DOHH2 (cell line): ENCODE measurements at regions not wholly inside any gene's neighbourhood (a gene's known extent, or its start where the extent isn't known, plus 50 kb on each side); places are given as distances from the start of the nearest gene placed in this dataset.

Source experiments
- H3F3A ChIP-seq: fragments of 200-600 bp; sonication (generic), shearing (Covaris generic); 2 replicates; pipeline ENCODE4 v1.6.0; 2016; ENCODE audit warnings: antibody characterized with exemption, mild to moderate bottlenecking; ENCODE audit not compliant: control insufficient read depth, insufficient read depth
- H3K27ac ChIP-seq: fragments of 200-600 bp; sonication (generic); 2 replicates; pipeline ENCODE4 v1.5.1; 2014; ENCODE audit warnings: low read depth, mild to moderate bottlenecking, low read length, moderate library complexity
- H3K27me3 ChIP-seq: fragments of 200-600 bp; sonication (generic); 2 replicates; pipeline ENCODE4 v1.6.1; 2014; ENCODE audit warnings: mild to moderate bottlenecking, low read length, mixed read lengths; ENCODE audit not compliant: control insufficient read depth
- H3K36me3 ChIP-seq: fragments of 200-600 bp; sonication (generic); 2 replicates; pipeline ENCODE4 v1.6.1; 2014; ENCODE audit warnings: mild to moderate bottlenecking, low read length, moderate library complexity, mixed read lengths; ENCODE audit not compliant: control insufficient read depth
- H3K4me1 ChIP-seq: fragments of 200-600 bp; sonication (generic); 2 replicates; pipeline ENCODE4 v1.6.1; 2014; ENCODE audit warnings: mild to moderate bottlenecking, low read length, mixed read lengths; ENCODE audit not compliant: control insufficient read depth
- H3K4me2 ChIP-seq: fragments of 200-600 bp; sonication (generic); 2 replicates; pipeline ENCODE4 v1.6.0; 2014; ENCODE audit warnings: mild to moderate bottlenecking, low read length, moderate library complexity
- H3K4me3 ChIP-seq: fragments of 200-600 bp; sonication (generic); 2 replicates; pipeline ENCODE4 v1.5.1; 2014; ENCODE audit warnings: mild to moderate bottlenecking, low read length, mixed read lengths
- H3K79me2 ChIP-seq: fragments of 200-600 bp; sonication (generic); 2 replicates; pipeline ENCODE4 v1.6.1; 2014; ENCODE audit warnings: mild to moderate bottlenecking, low read length, mixed read lengths; ENCODE audit not compliant: control insufficient read depth
- H3K9me2 ChIP-seq: fragments of 200-600 bp; sonication (generic); replicated peaks from 2 replicates; pipeline ENCODE4 v1.6.1; 2014; ENCODE audit warnings: mild to moderate bottlenecking, low read length, mixed read lengths; ENCODE audit not compliant: control insufficient read depth
- H3K9me3 ChIP-seq: fragments of 200-600 bp; sonication (generic); 2 replicates; pipeline ENCODE4 v1.6.1; 2014; ENCODE audit warnings: antibody characterized with exemption, low read length, mixed read lengths; ENCODE audit not compliant: control insufficient read depth, insufficient read depth
- H4K20me1 ChIP-seq: fragments of 200-600 bp; sonication (generic); 2 replicates; pipeline ENCODE4 v1.6.0; 2014; ENCODE audit warnings: low read depth, mild to moderate bottlenecking, antibody characterized with exemption, low read length, moderate library complexity; ENCODE audit not compliant: control insufficient read depth, insufficient read depth
- CTCF ChIP-seq: fragments of 200-600 bp; sonication (generic); IDR thresholded peaks from one replicate; pipeline ENCODE4 v1.5.1; 2014; ENCODE audit warnings: antibody characterized with exemption, mild to moderate bottlenecking, low read depth, low read length; ENCODE audit not compliant: poor library complexity, severe bottlenecking
- EZH2phosphoT487 ChIP-seq: fragments of 200-600 bp; sonication (generic); IDR thresholded peaks from 2 replicates; pipeline ENCODE4 v1.6.1; 2017; ENCODE audit warnings: borderline replicate concordance, mild to moderate bottlenecking, antibody characterized with exemption, low read length, moderate library complexity, mixed read lengths

GRCh38 chr17:68783861-68784260 lies 171.3 kb downstream of the ABCA8 start:
- H3K4me1 ChIP-seq = no peaks in the 10 kb centered on the region
- no peaks in the 10 kb centered on the region for H3K36me3 ChIP-seq
- no peaks in the 10 kb centered on the region for H3K9me2 ChIP-seq
- no peaks in the 10 kb centered on the region for H4K20me1 ChIP-seq
- H3K4me2 ChIP-seq = no peak overlapping the region
- TF ChIP-seq EZH2phosphoT487 = no peak
- no peak for TF ChIP-seq CTCF
- H3F3A ChIP-seq = no peaks in the 10 kb centered on the region
- no peak overlapping the region for H3K27ac ChIP-seq
- no peak overlapping the region for H3K4me3 ChIP-seq
- no peaks in the 10 kb centered on the region for H3K9me3 ChIP-seq
- H3K27me3 ChIP-seq = peaks cover 5% of the 10 kb centered on the region; the same call in 1 of the 2 replicates
- H3K79me2 ChIP-seq = no peaks in the 10 kb centered on the region

- Histone ChIP-seq H3K9me3 (no peaks in the 10 kb centered on the region), H3K9me2 (no peaks in the 10 kb centered on the region), H3F3A (no peaks in the 10 kb centered on the region), H4K20me1 (no peaks in the 10 kb centered on the region), H3K4me3 (no peak overlapping the region), H3K79me2 (no peaks in the 10 kb centered on the region), H3K4me2 (no peak overlapping the region), H3K27ac (no peak overlapping the region), H3K36me3 (no peaks in the 10 kb centered on the region), H3K27me3 (peaks cover 5% of the 10 kb centered on the region; the same call in 1 of the 2 replicates), H3K4me1 (no peaks in the 10 kb centered on the region)
- TF ChIP-seq EZH2phosphoT487 (no peak), CTCF (no peak)
Observed at GRCh38 chr17:68782789-68783188, 172.4 kb downstream of the ABCA8 start.

- H3K79me2 ChIP-seq = no peaks in the 10 kb centered on the region
- H4K20me1 ChIP-seq = no peaks in the 10 kb centered on the region
- no peaks in the 10 kb centered on the region for H3F3A ChIP-seq
- H3K4me3 ChIP-seq = no peak overlapping the region
- no peaks in the 10 kb centered on the region for H3K36me3 ChIP-seq
- no peaks in the 10 kb centered on the region for H3K9me3 ChIP-seq
- peaks cover 5% of the 10 kb centered on the region; the same call in 1 of the 2 replicates for H3K27me3 ChIP-seq
- no peak overlapping the region for H3K4me2 ChIP-seq
- H3K27ac ChIP-seq = no peak overlapping the region
- TF ChIP-seq CTCF (no peak), EZH2phosphoT487 (no peak)
- H3K9me2 ChIP-seq = no peaks in the 10 kb centered on the region
- H3K4me1 ChIP-seq = no peaks in the 10 kb centered on the region
Observed at GRCh38 chr17:68780596-68780995, 174.6 kb downstream of the ABCA8 start.
